ENCODE measurements at regions not wholly inside any gene's neighbourhood (a gene's known extent, or its start where the extent isn't known, plus 50 kb on each side); places are given as distances from the start of the nearest gene placed in this dataset.

DNA sequence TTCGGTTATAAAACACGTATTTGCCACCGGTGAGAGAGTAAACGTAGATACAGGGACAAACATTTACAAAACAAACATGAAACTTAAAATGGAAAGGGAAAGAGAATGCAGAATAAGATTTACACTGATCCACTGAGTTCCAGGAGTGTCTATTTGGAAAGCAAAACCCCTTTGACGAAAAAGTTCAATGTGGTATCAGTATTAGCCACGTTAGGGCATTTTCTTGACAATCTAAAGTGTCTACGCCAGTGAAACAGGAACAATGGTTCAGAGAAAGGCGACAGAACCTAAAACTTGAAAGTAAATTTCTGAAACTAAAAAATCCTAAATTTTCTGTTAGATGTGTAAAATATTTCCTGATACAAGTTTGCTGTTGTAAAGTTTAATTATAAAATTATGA, 278.5 kb upstream of the TENM3 start:
- no peaks in the 10 kb centered on the region for H3K36me3 ChIP-seq (ENCODE audit: control insufficient read depth, insufficient read depth, low read length)
- no peaks in the 10 kb centered on the region for H3K9me3 ChIP-seq (ENCODE audit: control insufficient read depth, low read length)
- no peaks in the 10 kb centered on the region for H3K4me1 ChIP-seq (ENCODE audit: control insufficient read depth, insufficient read depth, low read length, poor library complexity, severe bottlenecking)
- 84 to 91% methylated on average over 4 to 5 of the region's 8 CpGs for WGBS, 2 experiments (ENCODE audit: insufficient coverage in 2 of 2)
- no peak overlapping the region for H3K4me3 ChIP-seq (ENCODE audit: extremely low read depth, insufficient read depth, low read length, poor library complexity, severe bottlenecking)
- H3K27ac ChIP-seq (ENCODE audit: low read depth, low read length, severe bottlenecking): no peak overlapping the region

DNA sequence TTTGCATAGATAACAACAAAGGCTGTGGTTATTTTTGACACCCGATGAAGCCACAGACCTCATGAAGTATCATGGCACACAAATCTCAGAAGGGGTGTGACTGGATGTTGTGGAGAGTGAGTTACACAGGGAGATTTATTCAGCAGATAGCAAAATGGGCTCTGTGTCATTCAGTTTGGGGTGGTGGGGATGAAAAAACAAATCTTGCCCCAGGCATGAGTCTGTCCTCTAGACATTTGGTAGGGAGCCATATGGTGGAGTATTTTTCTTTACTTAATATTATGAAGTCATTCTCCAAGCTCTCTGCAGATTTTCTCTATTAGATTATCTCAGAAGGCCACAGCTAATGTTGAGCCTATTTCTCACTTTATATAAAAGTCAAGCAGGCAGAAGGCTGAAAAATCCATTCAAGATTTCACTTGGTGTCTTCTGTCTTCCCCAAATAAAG, 277.1 kb upstream of the TENM3 start:
- no peak overlapping the region for H3K27ac ChIP-seq (ENCODE audit: low read depth, low read length, severe bottlenecking)
- WGBS, 2 experiments (ENCODE audit: insufficient coverage in 2 of 2): 100% methylated on average over 1 of the region's 1 CpG; no CpG with 5 or more reads in 1 of the 2 experiments

DNA sequence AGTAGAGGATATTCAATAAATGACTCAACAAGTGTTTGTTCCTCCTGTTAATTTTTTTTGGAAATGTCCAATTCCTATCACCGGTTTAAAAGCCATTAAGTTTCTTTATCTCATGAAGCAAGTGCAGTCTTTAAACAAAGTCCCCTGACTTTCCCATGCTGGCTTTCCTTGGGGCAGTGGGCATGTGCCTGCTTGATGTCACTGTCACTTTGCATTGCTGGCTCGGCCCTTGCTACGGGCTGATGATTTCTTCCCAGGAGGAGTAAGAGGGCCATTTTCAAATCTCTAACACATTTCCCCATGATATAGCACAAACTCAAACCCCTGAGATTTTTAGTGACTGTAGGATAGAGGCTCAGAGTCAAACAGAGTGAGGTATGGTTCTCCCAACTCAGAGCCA, 275.8 kb upstream of the TENM3 start:
- H3K4me3 ChIP-seq (ENCODE audit: extremely low read depth, insufficient read depth, low read length, poor library complexity, severe bottlenecking): no peak overlapping the region
- peaks cover 2% of the 10 kb centered on the region for H3K4me1 ChIP-seq (ENCODE audit: control insufficient read depth, insufficient read depth, low read length, poor library complexity, severe bottlenecking)
- no peaks in the 10 kb centered on the region for H3K36me3 ChIP-seq (ENCODE audit: control insufficient read depth, insufficient read depth, low read length)
- 75 to 100% methylated on average over 1 of the region's 3 CpGs for WGBS, 2 experiments (ENCODE audit: insufficient coverage in 2 of 2)
- no peaks in the 10 kb centered on the region for H3K9me3 ChIP-seq (ENCODE audit: control insufficient read depth, low read length)
- H3K27ac ChIP-seq (ENCODE audit: low read depth, low read length, severe bottlenecking): peak overlapping the region; percentile 29

More for the DNA sequence above, 277.1 kb upstream of the TENM3 start:
- H3K36me3 ChIP-seq (ENCODE audit: control insufficient read depth, insufficient read depth, low read length): no peaks in the 10 kb centered on the region
- H3K4me3 ChIP-seq (ENCODE audit: extremely low read depth, insufficient read depth, low read length, poor library complexity, severe bottlenecking): no peak overlapping the region
- H3K9me3 ChIP-seq (ENCODE audit: control insufficient read depth, low read length): no peaks in the 10 kb centered on the region
- H3K4me1 ChIP-seq (ENCODE audit: control insufficient read depth, insufficient read depth, low read length, poor library complexity, severe bottlenecking): peaks cover 2% of the 10 kb centered on the region

DNA sequence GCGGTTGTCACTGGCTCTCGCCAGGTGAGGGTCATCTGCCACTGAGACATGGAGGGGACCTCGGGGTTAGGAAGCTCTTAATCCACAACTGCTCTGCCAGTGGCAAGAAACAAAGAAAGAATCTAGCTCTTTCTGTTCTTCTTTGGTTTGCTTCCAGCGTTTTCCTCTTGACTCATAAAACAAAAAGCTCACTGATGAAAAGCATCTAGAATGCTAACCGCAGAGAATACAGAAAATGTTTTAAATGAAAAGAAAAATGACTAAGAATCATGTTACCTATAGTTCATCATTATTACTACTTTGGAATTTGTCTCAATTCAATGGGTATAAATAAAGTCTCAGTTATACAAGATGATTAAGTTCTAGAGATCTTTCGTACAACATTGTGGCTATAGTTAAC, 274.8 kb upstream of the TENM3 start:
- Histone ChIP-seq H3K36me3 (ENCODE audit: control insufficient read depth, insufficient read depth, low read length) (no peaks in the 10 kb centered on the region), H3K27ac (ENCODE audit: low read depth, low read length, severe bottlenecking) (no peak overlapping the region), H3K4me1 (ENCODE audit: control insufficient read depth, insufficient read depth, low read length, poor library complexity, severe bottlenecking) (peaks cover 2% of the 10 kb centered on the region), H3K4me3 (ENCODE audit: extremely low read depth, insufficient read depth, low read length, poor library complexity, severe bottlenecking) (no peak overlapping the region), H3K9me3 (ENCODE audit: control insufficient read depth, low read length) (no peaks in the 10 kb centered on the region)
- 91 to 95% methylated on average over 3 of the region's 6 CpGs for WGBS, 2 experiments (ENCODE audit: insufficient coverage in 2 of 2)

DNA sequence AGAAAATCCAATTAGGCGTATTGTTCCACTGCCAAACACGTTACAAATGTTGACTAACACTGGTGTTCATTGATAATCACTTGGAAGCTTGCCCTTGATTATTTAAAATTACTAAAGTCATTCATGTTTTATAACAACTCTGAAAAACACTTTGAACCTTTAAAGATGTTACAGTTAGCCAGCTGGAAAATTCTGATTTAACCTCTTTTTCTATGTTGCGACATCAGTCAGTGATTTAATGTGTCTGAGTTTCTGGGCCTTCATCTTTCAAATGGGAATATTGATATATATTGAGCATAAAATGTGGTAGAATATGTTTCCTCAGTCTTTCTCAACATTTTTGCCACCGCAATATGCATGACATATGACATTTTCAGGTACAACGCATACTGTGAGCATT, 274.1 kb upstream of the TENM3 start:
- no peak overlapping the region for H3K4me3 ChIP-seq (ENCODE audit: extremely low read depth, insufficient read depth, low read length, poor library complexity, severe bottlenecking)
- peaks cover 2% of the 10 kb centered on the region for H3K4me1 ChIP-seq (ENCODE audit: control insufficient read depth, insufficient read depth, low read length, poor library complexity, severe bottlenecking)
- no peaks in the 10 kb centered on the region for H3K9me3 ChIP-seq (ENCODE audit: control insufficient read depth, low read length)
- no peak overlapping the region for H3K27ac ChIP-seq (ENCODE audit: low read depth, low read length, severe bottlenecking)
- WGBS, 2 experiments (ENCODE audit: insufficient coverage in 2 of 2): 80 to 100% methylated on average over 2 of the region's 5 CpGs
- no peaks in the 10 kb centered on the region for H3K36me3 ChIP-seq (ENCODE audit: control insufficient read depth, insufficient read depth, low read length)

DNA sequence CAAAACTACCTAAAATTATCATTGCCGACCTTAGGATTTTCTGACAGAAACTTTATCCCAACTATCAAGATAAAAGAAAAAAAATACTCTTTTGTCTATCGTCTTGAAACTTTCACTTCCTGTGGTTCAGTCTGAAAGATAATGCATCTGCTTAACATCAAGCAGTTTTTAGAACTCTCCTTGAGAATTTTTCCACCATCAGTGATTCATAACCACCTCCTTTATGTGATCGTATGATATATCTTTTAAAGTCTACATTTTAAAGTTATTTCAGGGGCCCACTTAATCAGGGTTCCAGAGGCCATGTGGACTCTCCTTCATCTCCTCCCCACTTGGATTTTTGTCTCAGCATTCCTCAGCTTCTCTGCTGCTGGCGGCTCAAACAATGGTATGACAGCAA, 272.8 kb upstream of the TENM3 start:
- Histone ChIP-seq H3K27ac (ENCODE audit: low read depth, low read length, severe bottlenecking) (no peak overlapping the region), H3K4me1 (ENCODE audit: control insufficient read depth, insufficient read depth, low read length, poor library complexity, severe bottlenecking) (peaks cover 2% of the 10 kb centered on the region), H3K36me3 (ENCODE audit: control insufficient read depth, insufficient read depth, low read length) (no peaks in the 10 kb centered on the region), H3K9me3 (ENCODE audit: control insufficient read depth, low read length) (no peaks in the 10 kb centered on the region), H3K4me3 (ENCODE audit: extremely low read depth, insufficient read depth, low read length, poor library complexity, severe bottlenecking) (no peak overlapping the region)
- 88 to 100% methylated on average over 1 of the region's 4 CpGs for WGBS, 2 experiments (ENCODE audit: insufficient coverage in 2 of 2)

DNA sequence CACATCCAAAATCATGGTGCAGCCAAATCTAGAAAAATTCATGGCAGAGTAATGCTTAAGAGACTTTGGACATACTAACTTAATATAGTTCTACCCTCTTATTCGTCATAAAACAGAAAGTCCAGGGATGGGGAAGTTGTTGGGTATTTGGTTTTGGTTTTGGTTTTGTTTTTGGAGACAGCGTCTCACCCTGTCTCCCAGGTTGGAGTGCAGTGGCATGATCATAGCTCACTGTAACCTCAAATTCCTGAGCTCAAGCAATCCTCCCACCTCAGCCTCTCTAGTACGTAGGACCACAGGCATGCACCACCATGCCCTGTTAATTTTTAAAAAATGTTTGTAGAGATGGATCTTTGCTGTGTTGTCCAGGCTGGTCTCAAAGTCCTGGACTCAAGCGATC, 271.8 kb upstream of the TENM3 start:
- Histone ChIP-seq H3K4me1 (ENCODE audit: control insufficient read depth, insufficient read depth, low read length, poor library complexity, severe bottlenecking) (peaks cover 2% of the 10 kb centered on the region), H3K36me3 (ENCODE audit: control insufficient read depth, insufficient read depth, low read length) (no peaks in the 10 kb centered on the region), H3K9me3 (ENCODE audit: control insufficient read depth, low read length) (no peaks in the 10 kb centered on the region), H3K27ac (ENCODE audit: low read depth, low read length, severe bottlenecking) (no peak overlapping the region), H3K4me3 (ENCODE audit: extremely low read depth, insufficient read depth, low read length, poor library complexity, severe bottlenecking) (no peak overlapping the region)
- WGBS, 2 experiments (ENCODE audit: insufficient coverage in 2 of 2): 83 to 100% methylated on average over 2 of the region's 4 CpGs

DNA sequence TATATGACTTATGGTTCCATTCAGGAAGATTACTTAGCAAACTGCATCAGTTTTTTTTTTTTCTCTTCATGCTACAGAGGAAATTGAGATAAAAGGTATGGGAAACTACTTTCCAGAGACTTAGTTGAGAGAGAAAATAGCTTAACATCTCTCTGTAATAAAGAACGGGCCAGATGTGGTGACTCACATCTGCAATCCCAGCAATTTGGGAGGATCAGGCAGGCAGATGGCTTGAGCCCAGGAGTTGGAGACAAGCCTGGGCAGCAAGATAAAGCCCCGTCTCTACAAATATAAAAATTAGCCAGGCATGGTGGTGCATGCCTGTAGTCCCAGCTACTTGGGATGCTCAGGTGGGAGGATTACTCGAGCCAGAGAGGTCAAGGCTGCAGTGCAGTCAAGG, 271.2 kb upstream of the TENM3 start:
- H3K4me1 ChIP-seq (ENCODE audit: control insufficient read depth, insufficient read depth, low read length, poor library complexity, severe bottlenecking): peaks cover 2% of the 10 kb centered on the region
- no peak overlapping the region for H3K27ac ChIP-seq (ENCODE audit: low read depth, low read length, severe bottlenecking)
- no peaks in the 10 kb centered on the region for H3K36me3 ChIP-seq (ENCODE audit: control insufficient read depth, insufficient read depth, low read length)
- no peaks in the 10 kb centered on the region for H3K9me3 ChIP-seq (ENCODE audit: control insufficient read depth, low read length)
- H3K4me3 ChIP-seq (ENCODE audit: extremely low read depth, insufficient read depth, low read length, poor library complexity, severe bottlenecking): no peak overlapping the region
- WGBS, 2 experiments (ENCODE audit: insufficient coverage in 2 of 2): 78 to 89% methylated on average over 1 to 2 of the region's 3 CpGs

DNA sequence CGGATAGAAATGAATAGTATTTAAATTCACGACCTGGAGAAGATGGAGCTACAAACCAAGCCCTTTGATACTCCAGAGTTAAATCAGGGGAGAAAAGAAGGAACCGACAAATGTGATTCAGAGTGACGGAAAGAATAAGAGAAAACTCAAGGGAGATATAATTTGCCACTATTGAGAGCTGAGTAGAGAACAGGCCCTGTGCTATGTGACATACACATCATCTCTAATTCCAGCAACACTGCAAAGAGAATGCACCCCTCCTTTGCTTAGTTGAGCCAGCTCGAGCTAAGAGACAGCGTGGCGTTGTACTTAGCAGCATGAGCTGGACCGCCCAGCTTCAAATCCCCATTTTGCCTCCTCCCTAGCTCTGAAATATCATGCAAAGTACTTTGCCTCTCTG, 266.4 kb upstream of the TENM3 start:
- Histone ChIP-seq H3K4me3 (ENCODE audit: extremely low read depth, insufficient read depth, low read length, poor library complexity, severe bottlenecking) (no peak overlapping the region), H3K9me3 (ENCODE audit: control insufficient read depth, low read length) (no peaks in the 10 kb centered on the region), H3K27ac (ENCODE audit: low read depth, low read length, severe bottlenecking) (no peak overlapping the region), H3K36me3 (ENCODE audit: control insufficient read depth, insufficient read depth, low read length) (no peaks in the 10 kb centered on the region), H3K4me1 (ENCODE audit: control insufficient read depth, insufficient read depth, low read length, poor library complexity, severe bottlenecking) (no peaks in the 10 kb centered on the region)
- 90 to 92% methylated on average over 6 of the region's 8 CpGs for WGBS, 2 experiments (ENCODE audit: insufficient coverage in 2 of 2)

DNA sequence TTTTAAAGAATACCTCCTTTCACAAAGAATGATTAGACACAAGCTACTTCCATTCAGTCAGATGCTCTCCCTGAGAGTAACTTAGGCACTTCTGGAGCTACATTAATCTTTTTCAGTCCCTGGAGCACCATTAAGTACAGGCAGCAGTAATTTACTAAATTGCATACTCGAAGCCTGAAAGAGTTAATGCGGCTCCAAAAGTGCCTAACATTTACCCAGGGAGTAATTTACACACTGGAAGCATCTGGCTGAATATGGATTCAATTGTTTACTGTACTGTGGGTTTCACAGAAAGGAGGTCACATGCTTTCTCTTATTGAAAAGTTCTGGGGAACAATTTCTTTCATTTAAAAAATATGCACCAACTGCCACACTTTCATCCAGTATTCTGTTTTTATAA, 260.8 kb upstream of the TENM3 start:
- H3K4me1 ChIP-seq (ENCODE audit: control insufficient read depth, insufficient read depth, low read length, poor library complexity, severe bottlenecking): no peaks in the 10 kb centered on the region
- H3K36me3 ChIP-seq (ENCODE audit: control insufficient read depth, insufficient read depth, low read length): no peaks in the 10 kb centered on the region
- H3K27ac ChIP-seq (ENCODE audit: low read depth, low read length, severe bottlenecking): no peak overlapping the region
- 83% methylated on average over 1 of the region's 2 CpGs; no CpG with 5 or more reads in 1 of the 2 experiments for WGBS, 2 experiments (ENCODE audit: insufficient coverage in 2 of 2)
- H3K4me3 ChIP-seq (ENCODE audit: extremely low read depth, insufficient read depth, low read length, poor library complexity, severe bottlenecking): no peak overlapping the region
- H3K9me3 ChIP-seq (ENCODE audit: control insufficient read depth, low read length): no peaks in the 10 kb centered on the region

DNA sequence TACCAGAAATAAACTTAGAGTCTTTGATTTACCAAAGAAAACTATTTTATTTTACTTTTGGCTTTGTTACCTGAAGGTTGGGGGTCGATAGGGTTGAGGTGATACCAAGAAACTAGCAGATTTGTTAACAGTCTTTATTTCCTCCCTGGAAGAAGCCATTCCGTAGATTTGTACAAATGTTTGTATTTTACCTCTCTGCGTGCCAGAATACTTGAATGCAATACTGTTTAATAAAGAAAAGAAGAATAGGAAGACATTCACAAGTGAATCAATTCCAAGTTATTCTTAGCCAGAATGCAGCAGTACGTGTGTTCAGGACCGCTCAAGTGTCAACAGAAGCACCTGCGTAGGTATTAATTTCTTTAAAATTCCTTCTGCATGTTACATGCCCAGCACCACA, 260.3 kb upstream of the TENM3 start:
- no peak overlapping the region for H3K4me3 ChIP-seq (ENCODE audit: extremely low read depth, insufficient read depth, low read length, poor library complexity, severe bottlenecking)
- H3K36me3 ChIP-seq (ENCODE audit: control insufficient read depth, insufficient read depth, low read length): no peaks in the 10 kb centered on the region
- H3K27ac ChIP-seq (ENCODE audit: low read depth, low read length, severe bottlenecking): no peak overlapping the region
- H3K9me3 ChIP-seq (ENCODE audit: control insufficient read depth, low read length): no peaks in the 10 kb centered on the region
- no peaks in the 10 kb centered on the region for H3K4me1 ChIP-seq (ENCODE audit: control insufficient read depth, insufficient read depth, low read length, poor library complexity, severe bottlenecking)
- 90% methylated on average over 3 of the region's 6 CpGs; no CpG with 5 or more reads in 1 of the 2 experiments for WGBS, 2 experiments (ENCODE audit: insufficient coverage in 2 of 2)

All from mesodermal cell (in vitro differentiated cells).